Testis (tissue), 2 donors: ENCODE measurements at regions not wholly inside any gene's neighbourhood (a gene's known extent, or its start where the extent isn't known, plus 50 kb on each side); places are given as distances from the start of the nearest gene placed in this dataset.

Source experiments
- DNase-seq: peaks from one replicate; pipeline ENCODE4 v3.0.0-alpha.2; 2019
- H3K27ac ChIP-seq, 2 donors: fragments of 200-600 bp; sonication (generic); one replicate each; pipeline ENCODE4 v1.5.1; 2019
- H3K27me3 ChIP-seq: fragments of 200-600 bp; sonication (generic); one replicate; pipeline ENCODE4 v1.5.1; 2019
- H3K36me3 ChIP-seq: fragments of 200-600 bp; sonication (generic); one replicate; pipeline ENCODE4 v1.5.1; 2017; ENCODE audit warnings: low read depth; ENCODE audit errors: missing control alignments
- H3K4me1 ChIP-seq: fragments of 200-600 bp; sonication (generic); one replicate; pipeline ENCODE4 v1.5.1; 2019
- H3K4me3 ChIP-seq, 2 donors: fragments of 200-600 bp; sonication (generic); one replicate each; pipeline ENCODE4 v1.5.1; 2017 to 2019
- H3K9me3 ChIP-seq: fragments of 200-600 bp; sonication (generic); one replicate; pipeline ENCODE4 v1.5.1; 2017
- POLR2A ChIP-seq: fragments of 450-650 bp; IDR thresholded peaks from one replicate; pipeline ENCODE4 v1.6.1; 2017; ENCODE audit warnings: antibody characterized with exemption, mild to moderate bottlenecking, moderate library complexity
- WGBS, 2 donors: methylation state at CpG; one replicate each; pipeline ENCODE4 v1.1.5; 2018; 5-methylcytosine and 5-hydroxymethylcytosine counted together
- intact Hi-C: fragments of 100-400 bp; cut with DNase I; formaldehyde crosslinking; loops from one replicate; pipeline ENCODE4 v1.15.1; 2023; ENCODE audit warnings: low total_unique reads
- TF ChIP-seq, protein P1 (sequence below), 3 experiments: fragments of 450-650 bp in 2 of 3; fragments of 200-600 bp in 1 of 3; sonication (generic) in 1 of 3; IDR thresholded peaks; one replicate each; pipeline ENCODE4 v1.5.1; 2016 to 2019; ENCODE audit warnings: antibody characterized with exemption in 3 of 3, mild to moderate bottlenecking in 2 of 3, moderate library complexity in 1 of 3

- WGBS, 2 donors = 92 to 97% methylated on average over 2 of the region's 2 CpGs
- Histone ChIP-seq H3K4me1 (no peaks in the 10 kb centered on the region), H3K27ac (no peak overlapping the region), H3K27me3 (no peaks in the 10 kb centered on the region), H3K36me3 (no peaks in the 10 kb centered on the region), H3K9me3 (no peaks in the 10 kb centered on the region), H3K4me3 (no peak overlapping the region)
- no peak for TF ChIP-seq POLR2A
- TF ChIP-seq, protein P1, sequence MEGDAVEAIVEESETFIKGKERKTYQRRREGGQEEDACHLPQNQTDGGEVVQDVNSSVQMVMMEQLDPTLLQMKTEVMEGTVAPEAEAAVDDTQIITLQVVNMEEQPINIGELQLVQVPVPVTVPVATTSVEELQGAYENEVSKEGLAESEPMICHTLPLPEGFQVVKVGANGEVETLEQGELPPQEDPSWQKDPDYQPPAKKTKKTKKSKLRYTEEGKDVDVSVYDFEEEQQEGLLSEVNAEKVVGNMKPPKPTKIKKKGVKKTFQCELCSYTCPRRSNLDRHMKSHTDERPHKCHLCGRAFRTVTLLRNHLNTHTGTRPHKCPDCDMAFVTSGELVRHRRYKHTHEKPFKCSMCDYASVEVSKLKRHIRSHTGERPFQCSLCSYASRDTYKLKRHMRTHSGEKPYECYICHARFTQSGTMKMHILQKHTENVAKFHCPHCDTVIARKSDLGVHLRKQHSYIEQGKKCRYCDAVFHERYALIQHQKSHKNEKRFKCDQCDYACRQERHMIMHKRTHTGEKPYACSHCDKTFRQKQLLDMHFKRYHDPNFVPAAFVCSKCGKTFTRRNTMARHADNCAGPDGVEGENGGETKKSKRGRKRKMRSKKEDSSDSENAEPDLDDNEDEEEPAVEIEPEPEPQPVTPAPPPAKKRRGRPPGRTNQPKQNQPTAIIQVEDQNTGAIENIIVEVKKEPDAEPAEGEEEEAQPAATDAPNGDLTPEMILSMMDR (IDR thresholded peaks at IDR 0.05) = no peak
- intact Hi-C loops = no loop called here
- DNase-seq = no peak
Measured at GRCh38 chr20:16902662-16903061, 154.5 kb downstream of the OTOR start.

DNA sequence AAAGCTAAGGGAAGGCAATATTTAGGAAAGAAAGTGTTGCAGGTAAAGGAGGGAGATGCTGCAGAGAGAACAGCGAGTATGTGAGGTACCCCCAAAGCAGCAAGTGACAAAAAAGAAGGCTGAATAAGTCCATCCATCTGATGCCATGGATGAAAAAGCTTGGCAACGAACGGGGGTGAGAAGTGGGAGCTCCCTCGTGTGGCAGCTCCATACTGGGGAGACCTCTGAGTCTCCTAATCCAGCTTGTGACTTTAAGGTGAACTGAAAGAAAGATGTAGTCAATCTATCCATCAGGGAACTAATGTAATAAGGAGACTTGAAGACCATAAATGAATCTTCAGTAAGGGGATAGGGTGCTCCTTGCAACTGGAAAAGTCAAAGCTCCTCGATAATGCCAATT lies 156.6 kb downstream of the OTOR start:
- Histone ChIP-seq H3K36me3 (no peaks in the 10 kb centered on the region), H3K27me3 (no peaks in the 10 kb centered on the region), H3K4me3 (no peak overlapping the region), H3K9me3 (no peaks in the 10 kb centered on the region), H3K4me1 (no peaks in the 10 kb centered on the region), H3K27ac (no peak overlapping the region)
- WGBS, 2 donors = 66 to 72% methylated on average over 5 of the region's 5 CpGs
- TF ChIP-seq POLR2A = no peak
- TF ChIP-seq, protein P1 (IDR thresholded peaks at IDR 0.05) = no peak
- intact Hi-C loops = no loop called here
- DNase-seq = no peak

- Histone ChIP-seq H3K36me3 (no peaks in the 10 kb centered on the region), H3K4me3 (no peak overlapping the region), H3K9me3 (no peaks in the 10 kb centered on the region), H3K4me1 (no peaks in the 10 kb centered on the region), H3K27me3 (no peaks in the 10 kb centered on the region), H3K27ac (no peak overlapping the region)
- TF ChIP-seq, protein P1 (IDR thresholded peaks at IDR 0.05) = no peak
- TF ChIP-seq POLR2A = no peak
- intact Hi-C loops = no loop called here
- DNase-seq = no peak
- WGBS, 2 donors = 67 to 92% methylated on average over 1 of the region's 1 CpG
Measured at GRCh38 chr20:16914277-16914676, 166.1 kb downstream of the OTOR start.

DNA sequence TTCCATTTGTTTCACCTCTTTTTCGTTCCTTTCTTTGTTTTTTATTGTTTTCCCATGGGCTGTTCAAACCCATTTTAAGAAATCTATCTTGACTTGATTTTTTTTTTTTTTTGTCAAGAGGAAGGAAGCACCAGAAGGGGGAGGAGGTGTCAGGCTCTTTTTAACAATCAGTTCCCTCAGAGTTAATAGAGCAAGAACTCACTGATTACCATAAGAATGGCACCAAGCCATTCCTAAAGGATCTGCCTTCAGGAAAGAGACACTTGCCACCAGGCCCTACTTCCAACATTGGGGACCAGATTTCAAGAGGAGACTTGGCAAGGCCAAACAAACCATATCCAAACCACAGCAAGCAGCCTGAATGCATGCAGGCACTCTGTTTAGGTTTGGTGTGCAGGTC lies 168.0 kb downstream of the OTOR start:
- H3K4me1 ChIP-seq = no peaks in the 10 kb centered on the region
- no peaks in the 10 kb centered on the region for H3K9me3 ChIP-seq
- H3K27me3 ChIP-seq = no peaks in the 10 kb centered on the region
- H3K36me3 ChIP-seq = no peaks in the 10 kb centered on the region
- H3K27ac ChIP-seq = no peak overlapping the region
- DNase-seq = no peak
- TF ChIP-seq, protein P1 (IDR thresholded peaks at IDR 0.05) = no peak
- TF ChIP-seq POLR2A = no peak
- intact Hi-C loops = no loop called here
- no peak overlapping the region for H3K4me3 ChIP-seq
- 75 to 87% methylated on average over 1 of the region's 1 CpG for WGBS, 2 donors

GRCh38 chr20:16917636-16918035 lies 169.5 kb downstream of the OTOR start:
- 42 to 79% methylated on average over 1 of the region's 1 CpG for WGBS, 2 donors
- H3K4me1 ChIP-seq = no peaks in the 10 kb centered on the region
- no peaks in the 10 kb centered on the region for H3K36me3 ChIP-seq
- H3K4me3 ChIP-seq = no peak overlapping the region
- H3K9me3 ChIP-seq = no peaks in the 10 kb centered on the region
- intact Hi-C loops = no loop called here
- no peak for TF ChIP-seq POLR2A
- TF ChIP-seq, protein P1 (IDR thresholded peaks at IDR 0.05) = no peak
- no peak overlapping the region for H3K27ac ChIP-seq
- DNase-seq = no peak
- H3K27me3 ChIP-seq = no peaks in the 10 kb centered on the region
